A549 (cell line): ENCODE measurements at regions not wholly inside any gene's neighbourhood (a gene's known extent, or its start where the extent isn't known, plus 50 kb on each side); places are given as distances from the start of the nearest gene placed in this dataset.
A peak's percentile ranks its signal among the peaks of the same experiment; 100 is the strongest.

Source experiments
- ATAC-seq, 2 experiments: fragments of 200-7000 bp in 1 of 2; fragments of >200 bp in 1 of 2; cut with Nextera tagmentation in 1 of 2; cut with Tn5 transposase in 1 of 2; 3 replicates each; pipeline versions ENCODE4 v1.8.0 to v1.9.1; 2018 to 2020; ENCODE audit warnings: mild to moderate bottlenecking in 1 of 2, moderate library complexity in 1 of 2
- CTCF ChIA-PET: fragments of 300-600 bp; sonication (Branson Sonifier 250); formaldehyde crosslinking; extraction: SDS; loops from one replicate; lab custom pipeline; 2021; ENCODE audit warnings: antibody characterized with exemption, inconsistent platforms; lab: Yijun Ruan, JAX
- POLR2A ChIA-PET: fragments of 350-600 bp; formaldehyde crosslinking; extraction: SDS; loops from one replicate; lab custom pipeline; 2021; ENCODE audit warnings: antibody characterized with exemption, inconsistent platforms; lab: Yijun Ruan, JAX
- DNase-seq, 2 experiments: peaks; one replicate each; pipeline versions ENCODE4 v3.0.0 to v3.0.0-alpha.2; 2011 to 2016; ENCODE audit warnings: low read depth in 1 of 2, low spot score in 1 of 2
- FAIRE-seq: peaks from 2 replicates; lab custom pipeline; 2011; peaks lifted over from hg19 to GRCh38; lab: Jason Lieb, UNC
- H3K27ac ChIP-seq, 2 experiments: fragments of >200 bp; sonication (Bioruptor Twin); formaldehyde crosslinking; 3 replicates each; pipeline ENCODE4 v1.5.1; 2016 to 2017
- H3K4me1 ChIP-seq: fragments of >200 bp; sonication (Bioruptor Twin); formaldehyde crosslinking; 3 replicates; pipeline ENCODE4 v1.6.1; 2016
- H3K4me2 ChIP-seq: fragments of >200 bp; sonication (Bioruptor Twin); formaldehyde crosslinking; 3 replicates; pipeline ENCODE4 v1.6.1; 2016
- H3K4me3 ChIP-seq: fragments of >200 bp; sonication (Bioruptor Twin); formaldehyde crosslinking; 3 replicates; pipeline ENCODE4 v1.5.1; 2016
- H3K9me3 ChIP-seq: fragments of >200 bp; sonication (Bioruptor Twin); formaldehyde crosslinking; 3 replicates; pipeline ENCODE4 v1.6.1; 2016
- CHD4 ChIP-seq: fragments of 200-600 bp; sonication (generic); IDR thresholded peaks from 2 replicates; pipeline ENCODE4 v1.6.1; 2016; ENCODE audit warnings: antibody characterized with exemption, mild to moderate bottlenecking, borderline replicate concordance
- EHMT2 ChIP-seq: fragments of 200-600 bp; sonication (generic); IDR thresholded peaks from 2 replicates; pipeline ENCODE4 v1.6.1; 2016; ENCODE audit warnings: antibody characterized with exemption, low read depth, mild to moderate bottlenecking, moderate library complexity
- FOSB ChIP-seq: fragments of 250-450 bp; sonication (Bioruptor Pico); IDR thresholded peaks from 2 replicates; pipeline ENCODE4 v1.5.0; 2020; ENCODE audit warnings: mild to moderate bottlenecking, moderate library complexity
- FOSL2 ChIP-seq, 2 experiments: fragments of 450-650 bp in 1 of 2; fragments of >200 bp in 1 of 2; sonication (Bioruptor Twin) in 1 of 2; formaldehyde crosslinking; IDR thresholded peaks; 2 replicates each; pipeline versions ENCODE4 v1.5.0 to v1.6.1; 2016 to 2020; ENCODE audit warnings: mild to moderate bottlenecking in 1 of 2, moderate library complexity in 1 of 2
- FOXS1 ChIP-seq: fragments of 250-450 bp; sonication (Bioruptor Pico); IDR thresholded peaks from 2 replicates; pipeline ENCODE4 v1.5.0; 2020; ENCODE audit warnings: mild to moderate bottlenecking, moderate library complexity
- HOXA7 ChIP-seq: fragments of 250-450 bp; sonication (Bioruptor Pico); IDR thresholded peaks from 2 replicates; pipeline ENCODE4 v1.5.0; 2020; ENCODE audit warnings: mild to moderate bottlenecking, moderate library complexity
- HOXB5 ChIP-seq: fragments of 250-450 bp; sonication (Bioruptor Pico); IDR thresholded peaks from 2 replicates; pipeline ENCODE4 v1.5.0; 2020; ENCODE audit warnings: mild to moderate bottlenecking, moderate library complexity
- KDM1A ChIP-seq: fragments of 200-600 bp; sonication (generic); IDR thresholded peaks from 2 replicates; pipeline ENCODE4 v1.6.1; 2016; ENCODE audit warnings: low read depth, mild to moderate bottlenecking
- MAFK ChIP-seq: fragments of 450-650 bp; IDR thresholded peaks from 2 replicates; pipeline ENCODE4 v1.6.1; 2014; ENCODE audit not compliant: partially characterized antibody
- MAZ ChIP-seq: fragments of 150-350 bp; IDR thresholded peaks from 2 replicates; pipeline ENCODE4 v1.6.1; 2014; ENCODE audit warnings: antibody characterized with exemption, low read depth, low read length, borderline replicate concordance
- NFE2L2 ChIP-seq: fragments of 150-350 bp; conservative IDR thresholded peaks from 2 replicates; pipeline ENCODE4 v1.6.1; 2014; ENCODE audit warnings: low read length
- NPAS2 ChIP-seq: fragments of 250-450 bp; sonication (Bioruptor Pico); IDR thresholded peaks from 2 replicates; pipeline ENCODE4 v1.8.0; 2022; ENCODE audit warnings: mild to moderate bottlenecking, moderate library complexity, borderline replicate concordance
- NR3C1 ChIP-seq: fragments of >200 bp; sonication (Bioruptor Twin); formaldehyde crosslinking; IDR thresholded peaks from 3 replicates; pipeline ENCODE4 v1.6.1; 2017
- PHF8 ChIP-seq: fragments of 200-600 bp; sonication (generic); IDR thresholded peaks from 2 replicates; pipeline ENCODE4 v1.6.1; 2016; ENCODE audit warnings: low read depth, mild to moderate bottlenecking, antibody characterized with exemption, moderate library complexity, borderline replicate concordance
- RARB ChIP-seq: fragments of 250-450 bp; sonication (Bioruptor Pico); IDR thresholded peaks from 2 replicates; pipeline ENCODE4 v1.8.0; 2021; ENCODE audit warnings: mild to moderate bottlenecking, moderate library complexity
- RCOR1 ChIP-seq: fragments of 150-350 bp; IDR thresholded peaks from 2 replicates; pipeline ENCODE4 v1.6.1; 2014; ENCODE audit warnings: antibody characterized with exemption, low read length, low read depth
- RNF2 ChIP-seq: fragments of 200-600 bp; sonication (generic); IDR thresholded peaks from 2 replicates; pipeline ENCODE4 v1.6.1; 2016; ENCODE audit warnings: low read depth, mild to moderate bottlenecking, antibody characterized with exemption, moderate library complexity, borderline replicate concordance
- TFCP2L1 ChIP-seq: fragments of 250-450 bp; sonication (Bioruptor Pico); IDR thresholded peaks from 2 replicates; pipeline ENCODE4 v1.5.0; 2021; ENCODE audit warnings: mild to moderate bottlenecking
- ZFP36 ChIP-seq: fragments of 450-650 bp; IDR thresholded peaks from 2 replicates; pipeline ENCODE4 v1.6.1; 2014; ENCODE audit warnings: borderline replicate concordance; ENCODE audit not compliant: partially characterized antibody
- ZSCAN20 ChIP-seq: fragments of 250-450 bp; sonication (Bioruptor Pico); IDR thresholded peaks from 2 replicates; pipeline ENCODE4 v1.8.0; 2022; ENCODE audit warnings: mild to moderate bottlenecking, moderate library complexity
- WGBS: methylation state at CpG from one replicate; pipeline ENCODE4 v1.1.6; 2017; ENCODE audit errors: missing lambda C conversion rate; 5-methylcytosine and 5-hydroxymethylcytosine counted together
- TF ChIP-seq, protein P1 (sequence below): fragments of >200 bp; sonication (Bioruptor Twin); formaldehyde crosslinking; IDR thresholded peaks from 3 replicates; pipeline ENCODE4 v1.5.1; 2016
- TF ChIP-seq, protein P2 (sequence below): fragments of 450-650 bp; IDR thresholded peaks from 2 replicates; pipeline ENCODE4 v1.6.1; 2014; ENCODE audit warnings: antibody characterized with exemption

DNA sequence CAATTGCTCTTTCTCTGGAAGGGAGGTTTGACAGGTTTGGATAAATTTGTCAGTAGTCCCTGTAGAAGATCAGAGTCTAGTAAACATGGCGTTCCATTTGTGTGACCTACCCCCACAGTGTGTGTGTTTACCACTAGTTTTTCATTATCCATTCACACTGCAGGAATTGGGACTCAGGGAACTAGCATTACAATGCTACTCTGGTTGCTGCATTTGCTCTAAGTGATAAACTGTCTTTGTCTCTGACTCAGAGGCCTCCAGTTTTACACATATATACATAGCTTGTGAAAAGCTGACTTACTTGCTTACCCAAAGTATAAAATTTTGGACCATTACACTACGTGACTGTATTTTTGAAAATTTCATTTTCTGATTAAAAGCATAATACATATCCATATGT lies 1604.0 kb downstream of the REEP3 start:
- H3K4me2 ChIP-seq: no peak overlapping the region
- DNase-seq: no peak
- H3K4me3 ChIP-seq: no peak overlapping the region
- no peak for ATAC-seq
- ChIA-PET POLR2A (no interaction called here), CTCF (no interaction called here)
- no peaks in the 10 kb centered on the region for H3K4me1 ChIP-seq
- no peaks in the 10 kb centered on the region for H3K9me3 ChIP-seq
- no peak overlapping the region for H3K27ac ChIP-seq
- TF ChIP-seq FOXS1 (CRISPR knock-in tag) (no peak), NPAS2 (CRISPR knock-in tag) (no peak), RCOR1 (no peak), ZFP36 (no peak), MAFK (no peak), NFE2L2 (no peak), KDM1A (no peak), EHMT2 (no peak), CHD4 (no peak), TFCP2L1 (CRISPR knock-in tag) (no peak), HOXB5 (CRISPR knock-in tag) (no peak), NR3C1 (no peak), PHF8 (no peak), HOXA7 (CRISPR knock-in tag) (no peak), RNF2 (no peak), FOSB (no peak), MAZ (no peak)
- TF ChIP-seq, protein P1, sequence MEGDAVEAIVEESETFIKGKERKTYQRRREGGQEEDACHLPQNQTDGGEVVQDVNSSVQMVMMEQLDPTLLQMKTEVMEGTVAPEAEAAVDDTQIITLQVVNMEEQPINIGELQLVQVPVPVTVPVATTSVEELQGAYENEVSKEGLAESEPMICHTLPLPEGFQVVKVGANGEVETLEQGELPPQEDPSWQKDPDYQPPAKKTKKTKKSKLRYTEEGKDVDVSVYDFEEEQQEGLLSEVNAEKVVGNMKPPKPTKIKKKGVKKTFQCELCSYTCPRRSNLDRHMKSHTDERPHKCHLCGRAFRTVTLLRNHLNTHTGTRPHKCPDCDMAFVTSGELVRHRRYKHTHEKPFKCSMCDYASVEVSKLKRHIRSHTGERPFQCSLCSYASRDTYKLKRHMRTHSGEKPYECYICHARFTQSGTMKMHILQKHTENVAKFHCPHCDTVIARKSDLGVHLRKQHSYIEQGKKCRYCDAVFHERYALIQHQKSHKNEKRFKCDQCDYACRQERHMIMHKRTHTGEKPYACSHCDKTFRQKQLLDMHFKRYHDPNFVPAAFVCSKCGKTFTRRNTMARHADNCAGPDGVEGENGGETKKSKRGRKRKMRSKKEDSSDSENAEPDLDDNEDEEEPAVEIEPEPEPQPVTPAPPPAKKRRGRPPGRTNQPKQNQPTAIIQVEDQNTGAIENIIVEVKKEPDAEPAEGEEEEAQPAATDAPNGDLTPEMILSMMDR: no peak
- TF ChIP-seq, protein P2, sequence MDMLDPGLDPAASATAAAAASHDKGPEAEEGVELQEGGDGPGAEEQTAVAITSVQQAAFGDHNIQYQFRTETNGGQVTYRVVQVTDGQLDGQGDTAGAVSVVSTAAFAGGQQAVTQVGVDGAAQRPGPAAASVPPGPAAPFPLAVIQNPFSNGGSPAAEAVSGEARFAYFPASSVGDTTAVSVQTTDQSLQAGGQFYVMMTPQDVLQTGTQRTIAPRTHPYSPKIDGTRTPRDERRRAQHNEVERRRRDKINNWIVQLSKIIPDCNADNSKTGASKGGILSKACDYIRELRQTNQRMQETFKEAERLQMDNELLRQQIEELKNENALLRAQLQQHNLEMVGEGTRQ: no peak
- 34% methylated on average over 2 of the region's 2 CpGs for WGBS
- no peak for FAIRE-seq

DNA sequence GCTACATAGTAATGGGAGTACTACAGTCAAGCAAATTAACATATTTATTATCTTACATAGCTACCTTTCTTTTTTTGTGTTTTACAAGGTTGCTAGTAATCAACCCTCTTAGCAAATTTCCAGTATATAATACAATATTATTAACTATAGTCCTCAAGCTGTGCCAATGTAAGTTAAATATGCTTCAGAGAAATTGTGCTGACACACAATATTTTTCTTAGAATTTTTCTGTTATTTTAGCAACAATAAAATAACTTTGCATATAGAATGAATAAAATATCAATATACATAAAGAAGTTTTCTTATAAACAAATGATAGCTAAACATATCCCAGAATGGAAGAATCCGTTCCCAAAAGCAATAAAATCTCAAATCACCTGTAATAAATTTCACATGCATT lies 1605.1 kb downstream of the REEP3 start:
- Histone ChIP-seq H3K4me2 (no peak overlapping the region), H3K4me1 (no peaks in the 10 kb centered on the region), H3K27ac (no peak overlapping the region), H3K4me3 (no peak overlapping the region), H3K9me3 (no peaks in the 10 kb centered on the region)
- POLR2A ChIA-PET: no interaction called here
- CTCF ChIA-PET: no interaction called here
- peak; percentile 52 for TF ChIP-seq MAFK
- TF ChIP-seq, protein P2: no peak
- TF ChIP-seq EHMT2: no peak
- DNase-seq: no peak
- no peak for ATAC-seq
- WGBS: 36% methylated on average over 1 of the region's 1 CpG
- no peak for FAIRE-seq

DNA sequence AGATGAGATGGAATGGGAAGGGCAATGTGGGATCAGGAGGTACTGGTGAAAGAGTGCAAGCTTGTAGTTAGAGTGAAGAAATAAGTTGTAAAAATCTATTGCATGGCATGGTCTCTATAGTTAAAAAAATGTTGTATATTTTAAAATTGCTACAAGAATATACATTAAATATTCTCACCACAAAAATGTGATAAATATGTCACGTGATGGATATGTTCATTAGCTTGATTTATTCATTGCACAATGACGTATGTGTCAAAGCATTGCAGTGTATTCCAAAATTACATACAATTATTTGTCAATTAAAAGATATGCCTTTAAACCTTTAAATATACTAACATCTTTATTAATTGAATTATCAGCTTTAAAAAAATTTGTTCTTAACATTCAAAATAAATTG lies 1607.1 kb downstream of the REEP3 start:
- Histone ChIP-seq H3K9me3 (no peaks in the 10 kb centered on the region), H3K4me3 (no peak overlapping the region), H3K27ac (no peak overlapping the region)
- POLR2A ChIA-PET: no interaction called here
- 42% methylated on average over 2 of the region's 2 CpGs for WGBS
- TF ChIP-seq MAFK: no peak
- no peak for TF ChIP-seq RARB
- TF ChIP-seq, protein P2: 0 out of 2 replicates have a peak, but pooled peaks have one; percentile 12
- TF ChIP-seq ZSCAN20 (CRISPR knock-in tag): no peak
- no peak for TF ChIP-seq FOSL2 (IDR thresholded peaks at IDR 0.05)
- no peak for TF ChIP-seq FOSL2 (CRISPR knock-in tag; IDR thresholded peaks at IDR 0.05)
- TF ChIP-seq, all 56 proteins: peak for 1
- FAIRE-seq (no peak), DNase-seq (no peak), ATAC-seq (no peak)
- CTCF ChIA-PET: interaction anchor here (0.6 kb wide), 1 partner anchor 104 kb away, joined by 3 read pairs; no protein-coding TSS in a partner anchor
- H3K4me2 ChIP-seq: no peak overlapping the region
- no peaks in the 10 kb centered on the region for H3K4me1 ChIP-seq
